Trophoblast cell (in vitro differentiated cells and primary cell): ENCODE measurements at regions not wholly inside any gene's neighbourhood (a gene's known extent, or its start where the extent isn't known, plus 50 kb on each side); places are given as distances from the start of the nearest gene placed in this dataset.
A peak's percentile ranks its signal among the peaks of the same experiment; 100 is the strongest.

ENCODE experiments used
- DNase-seq, 2 donors: peaks; one replicate each; pipeline ENCODE4 v3.0.0-alpha.2; 2016
- H2AFZ ChIP-seq: 2 replicates; pipeline ENCODE4 v1.6.1; 2013; ENCODE audit warnings: low read length, moderate library complexity, mild to moderate bottlenecking; ENCODE audit not compliant: insufficient read depth, poor library complexity
- H2AK5ac ChIP-seq: 2 replicates; pipeline ENCODE4 v1.6.1; 2013; ENCODE audit warnings: mild to moderate bottlenecking, low read length
- H2BK120ac ChIP-seq: 2 replicates; pipeline ENCODE4 v1.6.1; 2013; ENCODE audit warnings: low read length, mild to moderate bottlenecking, moderate library complexity; ENCODE audit not compliant: insufficient read depth, poor library complexity
- H2BK12ac ChIP-seq: 2 replicates; pipeline ENCODE4 v1.6.1; 2013; ENCODE audit warnings: mild to moderate bottlenecking, low read length, moderate library complexity
- H2BK5ac ChIP-seq: 2 replicates; pipeline ENCODE4 v1.6.1; 2013; ENCODE audit warnings: low read length, low read depth, moderate library complexity, mild to moderate bottlenecking; ENCODE audit not compliant: poor library complexity
- H3K14ac ChIP-seq: 2 replicates; pipeline ENCODE4 v1.6.1; 2013; ENCODE audit warnings: mild to moderate bottlenecking, low read length
- H3K18ac ChIP-seq: 2 replicates; pipeline ENCODE4 v1.6.1; 2013; ENCODE audit warnings: mild to moderate bottlenecking, low read length
- H3K23ac ChIP-seq: 2 replicates; pipeline ENCODE4 v1.6.1; 2013; ENCODE audit warnings: low read length
- H3K27ac ChIP-seq: 2 replicates; pipeline ENCODE4 v1.5.1; 2013; ENCODE audit warnings: low read depth, mild to moderate bottlenecking, inconsistent platforms, low read length, moderate library complexity
- H3K27me3 ChIP-seq: 2 replicates; pipeline ENCODE4 v1.6.1; 2013; ENCODE audit warnings: inconsistent platforms, mild to moderate bottlenecking, low read length, moderate library complexity; ENCODE audit not compliant: insufficient read depth
- H3K36me3 ChIP-seq, 2 experiments: 1 replicate in 1 of 2; 2 replicates in 1 of 2; pipeline ENCODE4 v1.6.1; 2013; ENCODE audit warnings: low read length in 2 of 2, mild to moderate bottlenecking in 2 of 2, moderate library complexity in 1 of 2; ENCODE audit not compliant: insufficient read depth in 2 of 2, control insufficient read depth in 1 of 2
- H3K4ac ChIP-seq: 2 replicates; pipeline ENCODE4 v1.6.1; 2013; ENCODE audit warnings: low read depth, mild to moderate bottlenecking, low read length, moderate library complexity
- H3K4me1 ChIP-seq, 2 experiments: 1 replicate in 1 of 2; 2 replicates in 1 of 2; pipeline ENCODE4 v1.6.1; 2013; ENCODE audit warnings: low read length in 2 of 2, mild to moderate bottlenecking in 2 of 2, moderate library complexity in 1 of 2; ENCODE audit not compliant: insufficient read depth in 2 of 2, control insufficient read depth in 1 of 2
- H3K4me2 ChIP-seq: 2 replicates; pipeline ENCODE4 v1.6.1; 2013; ENCODE audit warnings: inconsistent platforms, mild to moderate bottlenecking, low read length, moderate library complexity
- H3K4me3 ChIP-seq: 2 replicates; pipeline ENCODE4 v1.5.1; 2013; ENCODE audit warnings: mild to moderate bottlenecking, low read depth, low read length, inconsistent platforms
- H3K79me1 ChIP-seq: one replicate; pipeline ENCODE4 v1.6.1; 2013; ENCODE audit warnings: low read length
- H3K79me2 ChIP-seq: 2 replicates; pipeline ENCODE4 v1.6.1; 2013; ENCODE audit warnings: low read length, mild to moderate bottlenecking; ENCODE audit not compliant: control insufficient read depth, insufficient read depth, poor library complexity
- H3K9ac ChIP-seq: 2 replicates; pipeline ENCODE4 v1.6.1; 2013; ENCODE audit warnings: mild to moderate bottlenecking, low read length
- H3K9me3 ChIP-seq: 2 replicates; pipeline ENCODE4 v1.6.1; 2013; ENCODE audit warnings: low read depth, mild to moderate bottlenecking, control low read depth, inconsistent platforms, low read length; ENCODE audit not compliant: insufficient read depth
- H4K12ac ChIP-seq: 2 replicates; pipeline ENCODE4 v1.6.1; 2013; ENCODE audit warnings: low read depth, mild to moderate bottlenecking, low read length, moderate library complexity
- H4K8ac ChIP-seq: 2 replicates; pipeline ENCODE4 v1.6.1; 2013; ENCODE audit warnings: low read depth, mild to moderate bottlenecking, low read length, moderate library complexity
- H4K91ac ChIP-seq: one replicate; pipeline ENCODE4 v1.6.1; 2013; ENCODE audit warnings: low read depth, mild to moderate bottlenecking, low read length, moderate library complexity
- WGBS: extraction: QIAGEN DNeasy Blood & Tissue Kit; methylation state at CpG from one replicate; pipeline ENCODE4 v1.1.7; 2013; ENCODE audit warnings: missing lambda C conversion rate; ENCODE audit not compliant: insufficient read length, insufficient coverage; ENCODE audit errors: extremely low coverage; 5-methylcytosine and 5-hydroxymethylcytosine counted together

- Histone ChIP-seq H3K4me3 (no peak overlapping the region), H3K4ac (no peak overlapping the region), H2BK5ac (no peak overlapping the region), H3K18ac (no peak overlapping the region), H3K79me1 (no peaks in the 10 kb centered on the region), H2BK12ac (no peak overlapping the region), H4K12ac (no peak overlapping the region), H3K79me2 (peaks cover 2% of the 10 kb centered on the region), H3K23ac (no peak overlapping the region), H2AFZ (no peak overlapping the region), H4K91ac (no peak overlapping the region), H3K9ac (no peak overlapping the region), H2BK120ac (no peak overlapping the region), H3K27ac (no peak overlapping the region), H3K27me3 (no peaks in the 10 kb centered on the region), H3K9me3 (peaks cover 7% of the 10 kb centered on the region), H2AK5ac (no peak overlapping the region), H4K8ac (no peak overlapping the region), H3K14ac (no peak overlapping the region), H3K4me2 (no peak overlapping the region), H3K36me3 (no peaks in the 10 kb centered on the region), H3K4me1 (no peaks in the 10 kb centered on the region)
- no peak for DNase-seq
- WGBS: no CpG with 5 or more reads among the region's 1 CpG
Measured at GRCh38 chr17:52666264-52666663, 507.8 kb upstream of the CA10 start.

DNA sequence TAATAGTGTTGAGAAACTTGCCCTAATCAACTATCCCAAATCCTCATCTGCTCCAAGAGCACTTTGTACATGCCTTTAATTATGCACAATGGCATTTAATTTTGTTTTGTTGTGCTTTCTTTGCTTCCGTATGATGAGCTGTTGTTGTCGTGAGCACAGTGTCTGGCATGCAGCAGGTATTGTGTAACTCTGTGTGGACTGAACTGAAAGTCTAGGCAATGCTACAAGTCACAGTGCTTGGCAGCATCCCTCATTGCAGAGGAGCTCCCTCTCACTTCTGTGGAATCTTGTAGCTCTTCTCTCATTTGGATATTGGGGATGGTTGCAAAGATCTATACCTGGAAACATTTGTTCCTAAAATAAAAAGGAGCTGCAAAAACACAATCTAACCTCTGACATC, 502.2 kb upstream of the CA10 start:
- Histone ChIP-seq H3K18ac (no peak overlapping the region), H3K36me3 (no peaks in the 10 kb centered on the region), H3K79me2 (peaks cover under 1% of the 10 kb centered on the region), H3K4ac (no peak overlapping the region), H3K4me3 (no peak overlapping the region), H2AFZ (no peak overlapping the region), H3K4me2 (no peak overlapping the region), H3K9me3 (no peaks in the 10 kb centered on the region), H3K4me1 (no peaks in the 10 kb centered on the region), H3K23ac (no peak overlapping the region), H2BK12ac (no peak overlapping the region), H3K27ac (no peak overlapping the region), H4K91ac (no peak overlapping the region), H3K79me1 (no peaks in the 10 kb centered on the region), H3K14ac (no peak overlapping the region), H4K12ac (no peak overlapping the region), H2AK5ac (no peak overlapping the region), H4K8ac (no peak overlapping the region), H3K27me3 (no peaks in the 10 kb centered on the region), H2BK5ac (no peak overlapping the region), H3K9ac (no peak overlapping the region), H2BK120ac (no peak overlapping the region)
- WGBS: no CpG with 5 or more reads among the region's 2 CpGs
- peak; percentile 19 to 63 for DNase-seq

GRCh38 chr17:52653014-52653413, 494.5 kb upstream of the CA10 start:
- Histone ChIP-seq H3K79me1 (no peaks in the 10 kb centered on the region), H3K23ac (no peak overlapping the region), H3K4me3 (no peak overlapping the region), H4K12ac (no peak overlapping the region), H3K79me2 (no peaks in the 10 kb centered on the region), H3K14ac (no peak overlapping the region), H3K18ac (no peak overlapping the region), H3K4me2 (no peak overlapping the region), H3K27me3 (no peaks in the 10 kb centered on the region), H3K9me3 (no peaks in the 10 kb centered on the region), H3K9ac (no peak overlapping the region), H4K8ac (no peak overlapping the region), H2AK5ac (no peak overlapping the region), H4K91ac (no peak overlapping the region), H2BK5ac (no peak overlapping the region), H3K27ac (no peak overlapping the region), H2BK120ac (no peak overlapping the region), H3K36me3 (no peaks in the 10 kb centered on the region), H3K4me1 (no peaks in the 10 kb centered on the region), H2BK12ac (no peak overlapping the region), H3K4ac (no peak overlapping the region), H2AFZ (no peak overlapping the region)
- no peak for DNase-seq
- no CpG with 5 or more reads among the region's 1 CpG for WGBS

DNA sequence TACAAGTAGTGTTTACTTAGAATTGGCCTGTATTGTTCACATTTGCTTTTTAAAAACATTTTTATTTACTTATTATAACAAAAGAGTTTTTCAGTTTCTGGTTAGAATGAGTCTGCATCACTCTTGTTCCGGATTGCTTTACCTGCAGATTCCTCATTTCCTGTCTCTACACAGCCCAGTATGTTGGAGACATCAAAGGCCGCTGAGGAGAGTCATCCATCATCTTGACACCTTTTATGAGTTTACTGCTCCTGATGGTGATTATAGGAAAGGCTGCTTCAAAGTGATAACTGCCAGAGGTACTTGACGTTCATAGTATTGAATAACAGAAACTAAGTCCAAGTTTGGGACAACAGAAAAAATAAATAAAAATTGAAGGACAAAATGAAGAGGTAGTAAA, 490.5 kb upstream of the CA10 start:
- Histone ChIP-seq H4K8ac (no peak overlapping the region), H2BK5ac (no peak overlapping the region), H3K79me2 (no peaks in the 10 kb centered on the region), H3K4me3 (no peak overlapping the region), H2AFZ (no peak overlapping the region), H3K9ac (no peak overlapping the region), H3K27ac (no peak overlapping the region), H2BK120ac (no peak overlapping the region), H2AK5ac (no peak overlapping the region), H3K79me1 (no peaks in the 10 kb centered on the region), H3K27me3 (no peaks in the 10 kb centered on the region), H3K14ac (no peak overlapping the region), H3K36me3 (no peaks in the 10 kb centered on the region), H3K9me3 (no peaks in the 10 kb centered on the region), H3K4me2 (no peak overlapping the region), H3K23ac (no peak overlapping the region), H4K91ac (no peak overlapping the region), H3K18ac (no peak overlapping the region), H2BK12ac (no peak overlapping the region), H3K4me1 (no peaks in the 10 kb centered on the region), H4K12ac (no peak overlapping the region), H3K4ac (no peak overlapping the region)
- WGBS: no CpG with 5 or more reads among the region's 3 CpGs
- no peak for DNase-seq
